ENCODE measurements at regions not wholly inside any gene's neighbourhood (a gene's known extent, or its start where the extent isn't known, plus 50 kb on each side); places are given as distances from the start of the nearest gene placed in this dataset.
"Not testable (repeated sequence)": the region's sequence is repeated elsewhere in the genome, so short reads cannot be mapped to it uniquely, and the experiment has no call there.

DNA sequence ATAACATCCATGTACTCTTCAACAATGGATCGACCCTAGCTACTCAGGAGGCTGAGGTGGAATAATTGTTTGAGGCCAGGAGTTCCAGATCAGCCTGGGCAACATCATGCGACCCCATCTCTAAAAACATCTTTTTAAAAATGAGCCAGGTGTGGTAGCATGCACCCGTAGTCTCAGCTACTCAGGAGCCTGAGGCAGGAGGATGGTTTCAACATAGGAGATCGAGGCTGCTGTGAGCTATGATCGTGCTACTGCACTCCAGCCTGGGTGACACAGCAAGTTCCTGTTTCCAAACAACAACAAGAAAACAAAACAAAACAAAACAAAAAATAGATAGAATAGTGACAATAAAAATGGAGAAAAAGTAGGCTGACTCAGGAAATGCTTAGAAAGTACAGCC is 138.3 kb downstream of the POTEM start:
- not testable (repeated sequence) for TF ChIP-seq NRF1 (IDR thresholded peaks at IDR 0.05; ENCODE audit: low read depth, low read length); TAF1 (IDR thresholded peaks at IDR 0.05; ENCODE audit: borderline replicate concordance, low read depth, low read length); REST (IDR thresholded peaks at IDR 0.05; ENCODE audit: low read depth, low read length); CTCF (IDR thresholded peaks at IDR 0.05); TCF12 (IDR thresholded peaks at IDR 0.05)
